ENCODE measurements at regions not wholly inside any gene's neighbourhood (a gene's known extent, or its start where the extent isn't known, plus 50 kb on each side); places are given as distances from the start of the nearest gene placed in this dataset.

DNA sequence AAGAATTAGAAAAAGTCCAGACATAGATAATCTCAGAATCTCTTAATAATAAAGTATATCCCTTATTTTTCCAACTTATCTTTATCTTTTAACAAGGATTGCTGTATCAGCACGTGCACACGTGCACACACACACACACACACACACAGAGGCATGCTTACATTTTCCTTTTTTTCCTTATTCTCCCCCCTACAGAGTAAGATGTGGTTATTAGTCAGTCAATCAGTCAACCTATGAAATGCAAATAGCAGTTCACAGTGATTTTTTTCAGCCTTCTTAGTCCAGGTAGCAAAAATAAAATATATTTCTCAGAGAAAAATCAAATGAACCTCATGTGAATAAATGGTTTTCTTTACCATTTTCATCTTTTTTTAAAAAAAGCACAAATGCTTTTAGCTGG is 506.2 kb upstream of the SLC39A10 start:
- ChIA-PET POLR2A (interaction anchor here (0.6 kb wide), 1 partner anchor 126 kb away, joined by 3 read pairs; no protein-coding TSS in a partner anchor), CTCF (no interaction called here)
- dilution Hi-C loops (cut with MboI; ENCODE audit: extremely low pct_ligation_motif_present, low sequenced_read_pairs): no loop called here
- Histone ChIP-seq H3K4me2 (ENCODE audit: insufficient read depth, low read length) (no peak overlapping the region), H3K9me3 (replicated peaks; ENCODE audit: control insufficient read depth, insufficient read depth, low read length) (no peaks in the 10 kb centered on the region), H3K9ac (replicated peaks; ENCODE audit: extremely low read depth, insufficient read depth, low read length) (no peak overlapping the region), H3K27me3 (ENCODE audit: control insufficient read depth in 2 of 2, insufficient read depth in 2 of 2, low read length in 2 of 2) (no peaks in the 10 kb centered on the region), H2AFZ (ENCODE audit: low read depth, low read length) (no peak overlapping the region), H3K9me1 (replicated peaks; ENCODE audit: control insufficient read depth, extremely low read depth, insufficient read depth, low read length) (no peaks in the 10 kb centered on the region), H3K36me3 (ENCODE audit: control insufficient read depth in 2 of 2, extremely low read depth in 1 of 2, insufficient read depth in 2 of 2, low read length in 2 of 2) (no peaks in the 10 kb centered on the region), H3K79me2 (ENCODE audit: control insufficient read depth, insufficient read depth, low read length) (no peaks in the 10 kb centered on the region), H3K27ac (ENCODE audit: insufficient read depth, low read depth, low read length) (no peak overlapping the region), H3K4me1 (ENCODE audit: control insufficient read depth, extremely low read depth, insufficient read depth, low read length) (no peaks in the 10 kb centered on the region), H3K4me3 (replicated peaks in 1 of 3; ENCODE audit: insufficient read depth in 1 of 3, low read depth in 1 of 3, low read length in 3 of 3) (no peak overlapping the region), H4K20me1 (replicated peaks; ENCODE audit: control insufficient read depth, extremely low read depth, insufficient read depth, low read length) (no peaks in the 10 kb centered on the region)
- BruUV-seq (replicated peaks): no TSS peak
- TF ChIP-seq, protein P1, sequence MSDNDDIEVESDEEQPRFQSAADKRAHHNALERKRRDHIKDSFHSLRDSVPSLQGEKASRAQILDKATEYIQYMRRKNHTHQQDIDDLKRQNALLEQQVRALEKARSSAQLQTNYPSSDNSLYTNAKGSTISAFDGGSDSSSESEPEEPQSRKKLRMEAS (IDR thresholded peaks at IDR 0.05; ENCODE audit: insufficient read depth, insufficient read length): no peak
- TF ChIP-seq JUN (IDR thresholded peaks at IDR 0.05; ENCODE audit: borderline replicate concordance, insufficient read depth, insufficient read length, low read depth) (no peak), EZH2 (IDR thresholded peaks at IDR 0.05; ENCODE audit: borderline replicate concordance, low read depth, low read length, severe bottlenecking) (no peak), POLR2AphosphoS5 (IDR thresholded peaks at IDR 0.05; ENCODE audit: insufficient read depth, low read depth, low read length) (no peak), GATA2 (IDR thresholded peaks at IDR 0.05; ENCODE audit: insufficient read depth, insufficient read length, low read depth, low read length) (no peak), POLR2A (IDR thresholded peaks at IDR 0.05; ENCODE audit: low read depth, low read length) (no peak), MYC (IDR thresholded peaks at IDR 0.05; ENCODE audit: low read depth, low read length) (no peak), FOS (IDR thresholded peaks at IDR 0.05; ENCODE audit: borderline replicate concordance, insufficient read depth, low read length) (no peak)
- TF ChIP-seq, protein P2, sequence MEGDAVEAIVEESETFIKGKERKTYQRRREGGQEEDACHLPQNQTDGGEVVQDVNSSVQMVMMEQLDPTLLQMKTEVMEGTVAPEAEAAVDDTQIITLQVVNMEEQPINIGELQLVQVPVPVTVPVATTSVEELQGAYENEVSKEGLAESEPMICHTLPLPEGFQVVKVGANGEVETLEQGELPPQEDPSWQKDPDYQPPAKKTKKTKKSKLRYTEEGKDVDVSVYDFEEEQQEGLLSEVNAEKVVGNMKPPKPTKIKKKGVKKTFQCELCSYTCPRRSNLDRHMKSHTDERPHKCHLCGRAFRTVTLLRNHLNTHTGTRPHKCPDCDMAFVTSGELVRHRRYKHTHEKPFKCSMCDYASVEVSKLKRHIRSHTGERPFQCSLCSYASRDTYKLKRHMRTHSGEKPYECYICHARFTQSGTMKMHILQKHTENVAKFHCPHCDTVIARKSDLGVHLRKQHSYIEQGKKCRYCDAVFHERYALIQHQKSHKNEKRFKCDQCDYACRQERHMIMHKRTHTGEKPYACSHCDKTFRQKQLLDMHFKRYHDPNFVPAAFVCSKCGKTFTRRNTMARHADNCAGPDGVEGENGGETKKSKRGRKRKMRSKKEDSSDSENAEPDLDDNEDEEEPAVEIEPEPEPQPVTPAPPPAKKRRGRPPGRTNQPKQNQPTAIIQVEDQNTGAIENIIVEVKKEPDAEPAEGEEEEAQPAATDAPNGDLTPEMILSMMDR (IDR thresholded peaks at IDR 0.05; ENCODE audit: extremely low read depth in 1 of 2, insufficient read depth in 1 of 2, low read depth in 1 of 2, low read length in 2 of 2): no peak
- no peak for FAIRE-seq
- intact Hi-C loops (cut with micrococcal nuclease): no loop called here
- DNase-seq (ENCODE audit: low read depth, low spot score): no peak

Data from endothelial cell of umbilical vein (primary cell).